ENCODE measurements at regions not wholly inside any gene's neighbourhood (a gene's known extent, or its start where the extent isn't known, plus 50 kb on each side); places are given as distances from the start of the nearest gene placed in this dataset.

DNA sequence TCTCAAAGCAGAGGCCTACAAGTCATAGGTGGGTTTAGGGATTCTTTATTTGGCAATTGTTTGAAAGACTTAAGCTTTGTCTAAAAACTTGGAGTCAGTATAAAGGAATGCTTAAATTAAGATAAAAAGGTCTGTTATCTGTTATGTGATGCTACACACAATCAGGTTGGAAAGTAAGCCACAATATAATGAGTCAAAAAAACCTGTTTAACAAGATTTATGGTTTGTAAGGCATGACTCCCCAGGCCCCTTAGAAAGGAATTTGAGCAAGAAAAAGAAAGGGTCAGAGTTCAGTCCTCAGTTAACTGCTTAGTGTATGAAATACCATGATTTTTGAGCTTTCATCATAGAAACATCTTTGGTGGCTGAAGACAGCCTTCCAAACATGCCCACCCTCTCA, 66.8 kb upstream of the HMGN3 start:
- DNase-seq = no peak

DNA sequence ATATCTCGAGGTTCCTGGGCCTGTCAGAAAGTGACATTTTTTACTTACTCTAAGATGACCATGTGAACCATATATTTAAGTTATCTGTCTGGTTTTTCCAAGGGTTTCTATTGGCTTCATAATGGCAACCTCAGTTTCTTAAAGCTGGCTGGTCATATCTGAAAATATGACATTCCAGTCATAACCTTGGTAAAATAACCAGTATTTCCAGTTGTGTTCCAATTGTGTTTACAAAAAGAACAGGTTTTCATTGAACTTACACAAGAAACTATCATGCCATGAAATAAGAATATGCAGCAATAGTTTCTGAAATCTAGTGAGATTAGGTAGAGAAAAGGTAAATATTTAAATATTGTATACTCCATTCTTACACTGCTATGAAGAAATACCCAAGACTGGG, 61.7 kb upstream of the HMGN3 start:
- DNase-seq = no peak
